ENCODE measurements at regions not wholly inside any gene's neighbourhood (a gene's known extent, or its start where the extent isn't known, plus 50 kb on each side); places are given as distances from the start of the nearest gene placed in this dataset.

DNA sequence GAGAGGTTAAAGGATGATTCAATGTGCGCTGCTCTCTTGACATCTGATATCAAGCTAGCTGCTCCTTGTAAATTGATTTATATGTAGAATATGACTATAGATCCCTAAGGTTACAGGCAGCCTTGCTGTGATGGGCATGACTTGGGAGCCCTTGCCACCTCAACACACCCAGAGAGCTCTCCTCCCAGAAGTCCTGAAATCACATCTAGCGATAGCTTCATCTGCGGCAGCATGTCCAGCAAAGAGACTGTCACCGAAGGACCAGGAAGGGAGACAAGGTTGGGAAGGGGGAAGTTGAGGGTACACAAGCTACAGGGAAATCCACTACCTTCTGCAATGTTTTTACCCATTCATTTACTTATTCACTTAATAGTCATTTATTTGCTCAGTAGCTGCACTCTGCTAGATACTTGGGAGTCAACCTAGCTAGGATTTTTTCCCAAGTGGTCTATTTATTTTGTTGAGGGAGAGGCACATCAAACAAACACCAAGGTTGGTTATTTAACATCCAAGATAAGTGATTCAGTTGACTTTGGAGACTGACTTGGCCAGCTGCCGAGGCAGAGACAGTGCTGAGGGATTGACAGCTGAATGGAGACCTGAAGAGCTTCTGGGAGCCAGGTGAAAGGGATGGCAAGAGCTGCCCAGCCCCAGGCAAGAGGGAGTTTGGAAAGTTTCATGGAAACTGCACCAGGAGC is 205.8 kb upstream of the IL12A start:
- DNase-seq (ENCODE audit: low read depth in 2 of 2), result no peak

DNA sequence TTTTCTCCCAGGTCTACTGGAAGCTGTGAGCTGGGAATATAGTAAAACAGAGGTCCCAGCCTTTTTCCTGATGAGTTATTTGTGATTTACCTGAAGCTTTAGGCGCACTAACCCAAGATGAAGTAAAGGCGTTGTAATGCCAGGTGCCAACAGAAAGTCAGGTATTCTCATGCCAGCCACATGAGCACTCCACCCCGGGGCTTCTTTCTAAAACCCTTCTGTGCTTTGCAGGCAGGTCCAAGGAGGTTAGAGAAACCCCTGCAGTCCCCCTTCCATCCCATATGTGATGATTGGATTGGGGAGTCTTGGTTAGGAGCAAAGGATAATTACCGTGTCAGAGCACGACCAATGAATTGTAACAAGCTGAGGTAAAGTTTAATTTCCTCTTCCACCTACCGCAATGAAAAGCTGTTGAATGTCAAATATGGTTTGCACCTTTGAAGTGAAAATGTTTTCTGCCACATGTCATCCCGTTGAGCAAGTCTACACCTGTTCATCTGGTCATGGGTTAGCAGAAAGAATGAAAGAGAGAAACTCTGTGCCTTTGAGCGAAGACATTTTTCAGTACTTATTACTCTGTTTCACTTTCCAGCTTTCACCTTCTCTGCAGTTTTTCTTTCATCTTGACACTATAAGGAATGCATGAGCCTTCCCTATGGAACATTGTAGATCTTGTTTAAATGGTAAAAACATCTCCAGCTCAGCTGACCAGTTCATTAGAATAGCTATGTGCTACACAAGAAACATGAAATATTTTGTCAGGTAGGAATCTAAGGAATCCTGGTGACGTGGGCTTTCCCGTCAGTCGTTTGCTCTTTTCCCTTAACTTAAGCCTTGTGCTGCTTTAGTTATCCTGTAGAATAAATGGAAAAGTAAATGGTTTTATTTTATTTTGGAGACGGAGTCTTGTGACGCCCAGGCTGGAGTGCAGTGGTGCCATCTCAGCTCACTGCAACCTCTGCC is 204.6 kb upstream of the IL12A start:
- no peak for DNase-seq (ENCODE audit: low read depth in 2 of 2)

GRCh38 chr3:159785273-159785708 is 203.3 kb upstream of the IL12A start:
- peak in 1 of 2 donors; percentile 39 for DNase-seq (ENCODE audit: low read depth in 2 of 2)

DNA sequence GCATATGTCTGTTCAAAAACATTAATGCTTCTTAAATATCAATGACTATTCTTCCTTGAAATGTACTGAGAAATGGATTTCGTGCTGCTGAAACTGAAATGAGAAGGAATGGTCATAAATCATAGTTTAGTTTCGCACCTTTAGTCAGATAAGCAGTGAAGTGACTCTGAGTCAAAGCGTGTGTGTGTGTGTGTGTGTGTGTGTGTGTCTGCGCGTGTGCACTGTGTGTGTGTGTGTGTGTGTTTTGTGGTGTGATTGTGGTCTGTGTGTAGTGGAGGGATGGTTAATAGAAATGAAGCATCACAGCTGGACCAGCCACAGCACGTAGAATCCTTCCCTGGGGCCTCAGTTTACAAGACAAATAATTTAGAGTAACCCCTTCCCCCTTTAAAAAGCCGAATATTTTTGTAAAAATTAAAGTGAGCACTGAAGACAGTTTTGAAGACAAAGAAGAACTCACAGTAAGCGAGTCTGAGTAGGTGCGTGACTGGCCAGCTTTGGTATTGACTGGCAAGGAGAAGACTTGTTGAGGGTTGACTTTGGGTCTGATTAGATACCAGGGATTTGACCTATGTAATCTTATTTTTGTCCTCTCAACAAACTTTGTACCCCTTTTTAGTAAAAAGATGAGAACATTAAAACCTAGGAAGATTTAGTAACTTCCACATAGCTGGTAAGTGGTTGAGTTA is 202.0 kb upstream of the IL12A start:
- peak in 1 of 2 donors; percentile 26 for DNase-seq (ENCODE audit: low read depth in 2 of 2)

GRCh38 chr3:159787178-159787574 is 201.5 kb upstream of the IL12A start:
- DNase-seq (ENCODE audit: low read depth in 2 of 2), result peak; percentile 45 to 94

- peak in 1 of 2 donors; percentile 83 for DNase-seq (ENCODE audit: low read depth in 2 of 2)
Observed at GRCh38 chr3:159787794-159788205, 200.8 kb upstream of the IL12A start.

DNA sequence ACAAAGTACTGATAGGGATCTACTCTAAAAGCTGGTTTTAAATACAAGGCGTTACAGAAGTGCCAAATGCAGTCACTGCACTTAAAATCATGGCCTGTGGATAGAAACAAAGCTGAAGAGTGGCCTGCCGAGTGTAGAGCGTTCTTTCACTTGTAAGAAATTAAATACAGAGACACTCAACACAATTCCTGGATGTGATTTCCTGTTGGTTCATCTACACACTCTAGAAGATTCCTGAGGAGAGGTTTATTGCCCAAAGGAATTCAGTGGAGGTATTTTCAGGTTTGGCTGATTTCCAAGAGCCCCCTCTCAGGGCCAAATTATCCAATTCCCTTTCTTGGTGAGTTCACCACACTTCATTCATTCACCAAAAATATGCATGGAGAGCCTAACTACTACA is 200.3 kb upstream of the IL12A start:
- DNase-seq (ENCODE audit: low read depth in 2 of 2), result peak in 1 of 2 donors; percentile 54

DNA sequence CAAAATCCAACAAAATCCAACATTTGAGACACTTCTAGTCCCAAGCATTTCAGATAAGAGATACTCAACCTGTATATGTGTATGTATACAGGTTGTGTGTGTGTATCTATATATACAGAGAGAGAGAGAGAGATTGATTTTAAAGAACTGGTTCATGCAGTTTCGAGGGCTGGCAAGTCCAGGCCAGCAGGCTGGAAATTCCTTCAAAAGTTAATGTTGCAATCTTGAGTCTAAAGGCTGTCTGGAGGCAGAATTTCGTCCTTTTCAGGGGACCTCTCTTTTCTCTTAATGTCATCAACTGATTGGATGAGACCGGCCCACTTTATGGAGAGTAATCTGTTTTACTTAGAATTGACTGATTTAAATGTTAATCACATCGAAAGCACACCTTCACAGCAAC is 199.6 kb upstream of the IL12A start:
- DNase-seq (ENCODE audit: low read depth in 2 of 2), result no peak

GRCh38 chr3:159789742-159790635 is 198.6 kb upstream of the IL12A start:
- no peak for DNase-seq (ENCODE audit: low read depth in 2 of 2)

GRCh38 chr3:159791336-159791735 is 197.3 kb upstream of the IL12A start:
- no peak for DNase-seq (ENCODE audit: low read depth in 2 of 2)

GRCh38 chr3:159792070-159792469 is 196.6 kb upstream of the IL12A start:
- DNase-seq (ENCODE audit: low read depth in 2 of 2), result no peak

- DNase-seq (ENCODE audit: low read depth in 2 of 2), result no peak
Observed at GRCh38 chr3:159795042-159795441, 193.6 kb upstream of the IL12A start.

DNA sequence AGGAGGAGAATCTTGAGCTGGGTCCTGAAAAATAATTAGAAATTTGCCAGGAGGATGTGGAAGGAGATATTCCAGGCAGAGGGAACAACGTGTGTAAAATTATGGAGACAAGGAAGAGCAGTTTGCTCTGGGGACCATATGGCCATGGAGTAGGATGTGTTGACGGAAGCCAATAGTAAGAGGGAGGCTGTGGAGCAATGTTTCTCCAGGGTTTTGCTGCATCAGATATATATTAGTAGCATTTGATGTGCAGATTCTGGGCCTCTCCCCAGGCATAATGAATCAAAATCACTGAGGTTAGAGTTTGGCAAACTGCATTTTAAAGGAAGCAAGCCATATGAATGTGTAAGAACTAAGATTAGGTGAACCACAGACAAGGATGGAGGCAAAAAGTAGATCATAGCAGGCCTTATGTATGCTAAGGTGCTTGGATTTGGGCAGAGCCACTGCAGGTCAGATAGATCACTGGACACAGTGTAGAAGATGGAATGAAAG is 192.9 kb upstream of the IL12A start:
- DNase-seq (ENCODE audit: low read depth in 2 of 2), result no peak

GRCh38 chr3:159796226-159796625 is 192.4 kb upstream of the IL12A start:
- no peak for DNase-seq (ENCODE audit: low read depth in 2 of 2)

DNA sequence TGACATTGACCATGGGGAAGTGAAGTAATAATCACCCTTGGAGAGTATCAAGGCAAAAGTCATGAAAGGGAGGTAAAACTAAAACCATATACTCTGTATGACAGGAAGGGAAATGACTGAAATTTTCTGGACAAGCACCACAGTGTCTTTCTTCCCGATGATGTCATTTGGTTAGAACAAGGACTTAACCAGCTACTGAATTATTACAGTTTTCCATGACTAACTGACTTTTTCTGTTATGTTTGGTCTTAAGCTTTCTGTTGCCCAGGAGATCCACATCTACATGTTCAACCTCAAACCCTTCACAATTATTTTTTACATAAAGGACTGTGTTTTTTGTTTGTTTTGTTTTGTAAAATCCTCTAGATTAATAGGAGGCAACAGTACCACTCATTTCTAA is 191.9 kb upstream of the IL12A start:
- DNase-seq (ENCODE audit: low read depth in 2 of 2), result peak; percentile 84 to 89

GRCh38 chr3:159797771-159798170 is 190.9 kb upstream of the IL12A start:
- peak in 1 of 2 donors; percentile 29 for DNase-seq (ENCODE audit: low read depth in 2 of 2)

DNA sequence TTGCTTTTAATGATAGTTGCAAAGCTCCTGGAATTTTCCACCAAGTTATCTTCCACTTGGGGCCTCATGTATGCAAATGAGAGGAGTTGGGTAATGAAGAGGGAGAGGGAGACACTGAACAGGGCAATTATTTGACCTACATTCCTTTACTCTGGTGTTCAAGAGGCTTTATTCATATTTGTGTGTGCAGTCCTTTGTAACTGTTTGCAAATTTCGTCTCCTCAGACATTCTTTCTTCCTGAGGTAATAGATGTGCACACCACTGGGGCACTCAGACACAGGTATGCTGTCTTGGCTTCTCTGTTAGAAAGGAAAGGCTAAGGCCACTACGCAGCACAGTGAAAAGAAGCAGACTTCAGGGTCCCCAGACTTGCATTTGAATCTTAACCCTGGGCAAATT is 189.7 kb upstream of the IL12A start:
- no peak for DNase-seq (ENCODE audit: low read depth in 2 of 2)

DNA sequence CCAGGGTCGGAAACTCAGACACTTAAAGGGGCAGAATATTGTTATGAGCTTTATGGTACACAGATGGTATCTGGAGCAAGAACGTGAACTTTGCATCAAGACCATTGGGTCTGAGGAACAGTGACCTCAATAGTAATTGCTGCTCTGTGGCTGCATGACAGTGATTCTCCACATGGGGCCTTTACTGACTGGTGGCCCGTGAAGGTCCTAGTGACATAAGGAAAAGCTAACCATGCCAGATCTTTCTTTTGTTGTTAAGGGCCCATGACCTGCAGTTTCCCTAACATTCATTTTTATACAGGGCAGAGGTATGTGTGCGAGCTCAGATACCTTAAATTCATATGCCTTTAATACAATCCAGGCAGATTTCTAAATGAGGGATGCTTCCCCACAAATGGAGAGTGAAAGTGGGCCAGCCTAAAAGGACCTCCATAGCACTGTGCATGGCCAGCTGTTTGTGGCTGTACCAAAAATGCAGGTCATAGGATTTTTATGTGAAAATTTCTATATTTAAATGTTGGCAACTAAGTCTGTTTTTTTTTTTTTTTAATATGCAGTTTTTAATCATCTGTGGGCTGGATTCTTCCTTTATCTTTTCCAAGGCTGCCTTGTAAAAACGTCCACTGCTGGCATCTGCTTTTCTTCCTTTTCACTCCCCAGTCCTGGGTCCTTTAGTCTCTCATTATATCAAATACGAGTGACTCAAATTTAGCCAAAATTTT is 188.0 kb upstream of the IL12A start:
- no peak for DNase-seq (ENCODE audit: low read depth in 2 of 2)

GRCh38 chr3:159802864-159803263 is 185.8 kb upstream of the IL12A start:
- DNase-seq (ENCODE audit: low read depth in 2 of 2), result no peak

- peak in 1 of 2 donors; percentile 23 for DNase-seq (ENCODE audit: low read depth in 2 of 2)
Observed at GRCh38 chr3:159803459-159803858, 185.2 kb upstream of the IL12A start.
